ENCODE measurements at regions not wholly inside any gene's neighbourhood (a gene's known extent, or its start where the extent isn't known, plus 50 kb on each side); places are given as distances from the start of the nearest gene placed in this dataset.

DNA sequence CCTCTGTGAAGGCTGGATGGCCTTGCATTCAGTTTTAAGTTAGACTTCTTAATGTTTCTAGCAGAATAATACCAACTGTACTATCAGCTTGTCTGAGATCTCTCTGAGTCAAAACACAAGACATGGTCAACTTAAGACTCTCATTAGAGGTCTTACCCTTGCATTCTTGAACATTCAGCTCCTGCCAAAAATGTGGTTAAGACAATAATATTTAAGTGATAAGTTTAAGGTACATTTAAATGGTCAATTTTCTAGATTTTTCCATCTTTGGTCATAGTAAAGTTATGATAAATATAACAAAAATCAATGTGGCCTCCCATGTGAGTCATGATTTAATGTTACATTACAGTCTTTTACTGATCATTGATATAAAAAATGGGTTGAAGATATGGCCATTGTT, 75.0 kb downstream of the NR2F1 start:
- H3K27me3 ChIP-seq (ENCODE audit: low read length) = no peaks in the 10 kb centered on the region
- no peaks in the 10 kb centered on the region for H3K79me2 ChIP-seq (ENCODE audit: insufficient read depth, low read length)
- H3K36me3 ChIP-seq (ENCODE audit: low read length) = no peaks in the 10 kb centered on the region
- no peak overlapping the region for H3K27ac ChIP-seq (ENCODE audit: low read depth, low read length)
- TF ChIP-seq EZH2phosphoT487 (conservative IDR thresholded peaks at IDR 0.05; ENCODE audit: low read length) = no peak
- TF ChIP-seq, protein P1, sequence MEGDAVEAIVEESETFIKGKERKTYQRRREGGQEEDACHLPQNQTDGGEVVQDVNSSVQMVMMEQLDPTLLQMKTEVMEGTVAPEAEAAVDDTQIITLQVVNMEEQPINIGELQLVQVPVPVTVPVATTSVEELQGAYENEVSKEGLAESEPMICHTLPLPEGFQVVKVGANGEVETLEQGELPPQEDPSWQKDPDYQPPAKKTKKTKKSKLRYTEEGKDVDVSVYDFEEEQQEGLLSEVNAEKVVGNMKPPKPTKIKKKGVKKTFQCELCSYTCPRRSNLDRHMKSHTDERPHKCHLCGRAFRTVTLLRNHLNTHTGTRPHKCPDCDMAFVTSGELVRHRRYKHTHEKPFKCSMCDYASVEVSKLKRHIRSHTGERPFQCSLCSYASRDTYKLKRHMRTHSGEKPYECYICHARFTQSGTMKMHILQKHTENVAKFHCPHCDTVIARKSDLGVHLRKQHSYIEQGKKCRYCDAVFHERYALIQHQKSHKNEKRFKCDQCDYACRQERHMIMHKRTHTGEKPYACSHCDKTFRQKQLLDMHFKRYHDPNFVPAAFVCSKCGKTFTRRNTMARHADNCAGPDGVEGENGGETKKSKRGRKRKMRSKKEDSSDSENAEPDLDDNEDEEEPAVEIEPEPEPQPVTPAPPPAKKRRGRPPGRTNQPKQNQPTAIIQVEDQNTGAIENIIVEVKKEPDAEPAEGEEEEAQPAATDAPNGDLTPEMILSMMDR (IDR thresholded peaks at IDR 0.05; ENCODE audit: insufficient read depth, low read length, poor library complexity, severe bottlenecking) = no peak
- no peak overlapping the region for H2AFZ ChIP-seq (ENCODE audit: low read depth, low read length, severe bottlenecking)
- H3K9me3 ChIP-seq (ENCODE audit: insufficient read depth, low read length) = no peaks in the 10 kb centered on the region
- no peaks in the 10 kb centered on the region for H4K20me1 ChIP-seq (ENCODE audit: low read depth, low read length)
- no peak overlapping the region for H3K9ac ChIP-seq (ENCODE audit: low read length)
- no peak overlapping the region for H3K4me3 ChIP-seq (ENCODE audit: insufficient read depth, low read length, poor library complexity, severe bottlenecking)
- no peaks in the 10 kb centered on the region for H3F3A ChIP-seq (ENCODE audit: insufficient read depth)
- no peaks in the 10 kb centered on the region for H3K9me2 ChIP-seq (replicated peaks; ENCODE audit: insufficient read depth, low read length)
- H3K4me2 ChIP-seq (ENCODE audit: low read depth, low read length, poor library complexity, severe bottlenecking) = no peak overlapping the region

GRCh38 chr5:93654676-93655075, 71.7 kb downstream of the NR2F1 start:
- H3K79me2 ChIP-seq (ENCODE audit: insufficient read depth, low read length) = no peaks in the 10 kb centered on the region
- no peak overlapping the region for H2AFZ ChIP-seq (ENCODE audit: low read depth, low read length, severe bottlenecking)
- H3K9me3 ChIP-seq (ENCODE audit: insufficient read depth, low read length) = no peaks in the 10 kb centered on the region
- no peaks in the 10 kb centered on the region for H3K9me2 ChIP-seq (replicated peaks; ENCODE audit: insufficient read depth, low read length)
- no peak overlapping the region for H3K4me3 ChIP-seq (ENCODE audit: insufficient read depth, low read length, poor library complexity, severe bottlenecking)
- no peaks in the 10 kb centered on the region for H4K20me1 ChIP-seq (ENCODE audit: low read depth, low read length)
- no peaks in the 10 kb centered on the region for H3K27me3 ChIP-seq (ENCODE audit: low read length)
- H3K9ac ChIP-seq (ENCODE audit: low read length) = no peak overlapping the region
- H3K27ac ChIP-seq (ENCODE audit: low read depth, low read length) = no peak overlapping the region
- no peak overlapping the region for H3K4me2 ChIP-seq (ENCODE audit: low read depth, low read length, poor library complexity, severe bottlenecking)
- no peaks in the 10 kb centered on the region for H3F3A ChIP-seq (ENCODE audit: insufficient read depth)
- H3K36me3 ChIP-seq (ENCODE audit: low read length) = no peaks in the 10 kb centered on the region
- no peak for TF ChIP-seq EZH2phosphoT487 (conservative IDR thresholded peaks at IDR 0.05; ENCODE audit: low read length)
- TF ChIP-seq, protein P1 (IDR thresholded peaks at IDR 0.05; ENCODE audit: insufficient read depth, low read length, poor library complexity, severe bottlenecking) = no peak

DNA sequence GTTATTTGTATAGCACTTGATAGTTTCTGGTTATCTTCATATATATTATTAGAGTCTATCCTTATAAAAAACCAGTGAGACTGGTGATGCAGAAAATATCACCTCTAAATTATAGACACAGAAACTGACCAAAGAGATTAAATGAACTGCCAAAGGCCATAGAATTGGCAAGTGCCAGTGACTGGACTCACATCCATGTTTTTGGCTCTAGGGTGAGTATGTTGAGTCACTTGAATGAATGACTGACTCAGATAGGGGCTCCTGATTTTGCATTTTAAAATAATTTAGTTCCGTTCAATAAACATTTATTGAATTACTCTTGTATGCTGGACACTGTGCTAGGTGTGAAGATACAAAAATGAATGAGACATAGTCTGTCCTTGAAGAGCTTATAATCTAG, 70.7 kb downstream of the NR2F1 start:
- TF ChIP-seq, protein P1 (IDR thresholded peaks at IDR 0.05; ENCODE audit: insufficient read depth, low read length, poor library complexity, severe bottlenecking) = no peak
- TF ChIP-seq EZH2phosphoT487 (conservative IDR thresholded peaks at IDR 0.05; ENCODE audit: low read length) = no peak
- Histone ChIP-seq H3F3A (ENCODE audit: insufficient read depth) (no peaks in the 10 kb centered on the region), H4K20me1 (ENCODE audit: low read depth, low read length) (no peaks in the 10 kb centered on the region), H2AFZ (ENCODE audit: low read depth, low read length, severe bottlenecking) (no peak overlapping the region), H3K36me3 (ENCODE audit: low read length) (no peaks in the 10 kb centered on the region), H3K9me3 (ENCODE audit: insufficient read depth, low read length) (no peaks in the 10 kb centered on the region), H3K9me2 (replicated peaks; ENCODE audit: insufficient read depth, low read length) (no peaks in the 10 kb centered on the region), H3K4me3 (ENCODE audit: insufficient read depth, low read length, poor library complexity, severe bottlenecking) (no peak overlapping the region), H3K4me2 (ENCODE audit: low read depth, low read length, poor library complexity, severe bottlenecking) (no peak overlapping the region), H3K27ac (ENCODE audit: low read depth, low read length) (no peak overlapping the region), H3K9ac (ENCODE audit: low read length) (no peak overlapping the region), H3K27me3 (ENCODE audit: low read length) (no peaks in the 10 kb centered on the region), H3K79me2 (ENCODE audit: insufficient read depth, low read length) (no peaks in the 10 kb centered on the region)
